ENCODE measurements at regions not wholly inside any gene's neighbourhood (a gene's known extent, or its start where the extent isn't known, plus 50 kb on each side); places are given as distances from the start of the nearest gene placed in this dataset.
A peak's percentile ranks its signal among the peaks of the same experiment; 100 is the strongest.

DNA sequence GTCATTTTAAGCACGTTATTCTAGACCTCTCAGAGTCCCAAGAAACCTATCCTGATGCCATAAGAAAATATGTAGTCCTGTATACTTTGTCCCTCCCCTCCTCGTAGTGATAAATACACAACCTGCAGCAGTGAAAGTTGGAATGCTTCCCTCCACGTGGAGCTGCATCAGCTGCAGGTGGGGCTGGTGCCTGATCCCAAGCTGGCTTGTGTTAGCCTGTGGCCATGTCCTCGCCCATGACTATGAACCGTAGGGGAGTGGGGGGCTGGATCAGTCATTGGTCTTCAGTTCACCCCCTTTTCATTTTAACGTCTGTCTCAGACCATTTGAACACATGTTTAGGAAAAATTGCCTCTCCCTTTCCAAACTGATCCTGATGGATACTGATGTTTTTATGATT is 171.4 kb upstream of the HABP2 start:
- CTCF ChIA-PET: no interaction called here
- POLR2A ChIA-PET: no interaction called here
- DNase-seq (ENCODE audit: extremely low spot score): no peak
- TF ChIP-seq CTCF (IDR thresholded peaks at IDR 0.05; ENCODE audit: control extremely low read depth, extremely low read depth, low read depth, missing control alignments): no peak

GRCh38 chr10:113381981-113382509 is 170.8 kb upstream of the HABP2 start:
- CTCF ChIA-PET: no interaction called here
- POLR2A ChIA-PET: no interaction called here
- TF ChIP-seq CTCF (IDR thresholded peaks at IDR 0.05; ENCODE audit: control extremely low read depth, extremely low read depth, low read depth, missing control alignments): no peak
- no peak for DNase-seq (ENCODE audit: extremely low spot score)

DNA sequence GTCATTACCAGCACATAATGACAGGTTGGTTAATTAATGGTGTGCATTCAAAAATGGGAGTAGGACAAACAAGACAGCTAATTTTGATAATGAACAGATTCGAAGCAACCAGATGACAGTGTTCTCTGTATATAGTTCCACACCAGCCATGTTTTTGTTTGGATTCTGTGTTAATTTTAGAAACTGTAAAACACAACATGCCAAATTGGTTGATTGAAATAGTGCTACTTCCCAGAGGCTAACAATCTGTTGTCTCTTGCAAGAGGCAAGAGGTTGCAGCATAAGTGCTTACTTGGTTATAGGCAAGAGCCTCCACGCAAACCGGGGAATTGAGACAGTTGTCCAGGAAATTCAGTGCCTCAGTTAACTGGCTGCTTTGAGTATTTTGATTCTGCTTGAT is 170.2 kb upstream of the HABP2 start:
- ChIA-PET POLR2A (no interaction called here), CTCF (interaction anchor here (1.1 kb wide), 1 partner anchor 912 kb away, joined by 3 read pairs; no protein-coding TSS in a partner anchor)
- no peak for TF ChIP-seq CTCF (IDR thresholded peaks at IDR 0.05; ENCODE audit: control extremely low read depth, extremely low read depth, low read depth, missing control alignments)
- DNase-seq (ENCODE audit: extremely low spot score): no peak

- DNase-seq (ENCODE audit: extremely low spot score): no peak
- TF ChIP-seq CTCF (IDR thresholded peaks at IDR 0.05; ENCODE audit: control extremely low read depth, extremely low read depth, low read depth, missing control alignments): no peak
- POLR2A ChIA-PET: no interaction called here
- CTCF ChIA-PET: interaction anchor here (1.1 to 2.7 kb wide), 4 partner anchors 8 to 662 kb away, joined by 3 to 15 read pairs (median 3); no protein-coding TSS in a partner anchor
These were observed 168.7 kb upstream of the HABP2 start for GRCh38 chr10:113384181-113384580.

DNA sequence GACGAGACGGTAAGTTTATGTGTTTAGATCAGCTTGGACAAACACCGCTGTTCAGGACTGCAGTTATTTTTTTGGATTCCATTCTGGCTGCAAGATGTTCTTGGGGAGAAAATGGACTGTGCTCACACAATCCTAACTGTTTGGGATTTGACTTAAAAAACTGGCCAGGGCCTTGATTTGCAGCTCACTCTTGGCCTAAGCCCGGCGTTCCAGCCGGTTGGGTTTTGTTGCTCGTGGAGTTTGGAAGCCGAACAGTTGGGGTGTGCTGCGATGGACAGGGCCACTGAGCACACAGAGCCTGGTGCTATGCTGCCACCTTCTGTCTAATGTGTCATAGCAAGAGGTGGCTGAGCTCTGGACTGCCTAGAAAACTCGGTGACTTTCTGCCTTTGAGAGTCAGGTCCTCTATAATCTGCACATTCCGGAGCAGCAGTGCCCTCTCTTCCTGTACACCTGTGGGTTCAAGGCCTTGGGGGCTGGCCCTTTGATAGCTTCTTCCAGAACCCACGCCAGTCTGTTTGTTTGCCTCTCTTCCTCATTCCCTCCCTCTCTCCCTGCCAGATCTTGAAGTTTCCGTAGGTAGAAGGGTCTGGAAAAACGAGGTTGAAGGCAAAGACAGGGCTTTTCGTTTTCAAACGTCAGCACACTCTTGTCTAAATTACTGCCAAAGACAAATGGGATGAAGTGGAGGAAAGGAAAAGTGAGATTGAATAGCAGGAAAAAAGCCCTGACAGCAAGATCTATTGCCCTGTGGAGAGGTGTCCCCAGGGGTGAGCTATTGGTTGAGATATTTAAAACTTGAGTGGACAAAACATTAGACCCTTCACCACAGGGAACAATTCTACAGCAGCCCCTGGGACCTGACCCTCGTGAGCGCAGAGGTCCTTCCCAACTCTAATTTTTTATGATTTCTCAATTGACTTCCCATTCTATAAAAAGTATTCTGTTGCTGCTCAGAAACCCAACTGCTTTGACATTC is 167.5 kb upstream of the HABP2 start:
- ChIA-PET POLR2A (no interaction called here), CTCF (interaction anchor here (0.6 to 2.7 kb wide), 18 partner anchors 9 to 913 kb away, joined by 3 to 15 read pairs (median 3); no protein-coding TSS in a partner anchor)
- DNase-seq (ENCODE audit: extremely low spot score): peak; percentile 53
- peak; percentile 67 for TF ChIP-seq CTCF (IDR thresholded peaks at IDR 0.05; ENCODE audit: control extremely low read depth, extremely low read depth, low read depth, missing control alignments)

DNA sequence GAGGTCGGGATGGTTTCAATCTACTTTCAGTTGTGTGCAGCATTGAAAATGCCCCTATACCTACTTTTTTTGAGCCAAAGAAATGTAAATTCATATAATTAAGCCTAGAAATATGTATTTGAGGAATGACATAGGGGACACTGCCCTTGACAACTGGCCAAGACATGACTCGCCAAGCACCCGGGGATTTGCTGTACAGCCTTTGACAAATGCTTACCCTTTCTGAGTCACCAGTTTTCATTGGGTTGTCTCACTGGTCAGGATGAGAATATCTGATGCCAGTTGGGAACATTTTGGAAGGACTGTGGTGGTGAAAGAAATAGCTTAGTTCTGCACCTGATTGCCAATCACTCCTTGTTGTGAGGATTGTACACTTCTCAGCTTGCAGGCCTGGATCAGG is 166.8 kb upstream of the HABP2 start:
- CTCF ChIA-PET: interaction anchor here (0.9 to 2.7 kb wide), 10 partner anchors 8 to 910 kb away, joined by 3 to 15 read pairs (median 4); no protein-coding TSS in a partner anchor
- TF ChIP-seq CTCF (IDR thresholded peaks at IDR 0.05; ENCODE audit: control extremely low read depth, extremely low read depth, low read depth, missing control alignments): no peak
- POLR2A ChIA-PET: no interaction called here
- no peak for DNase-seq (ENCODE audit: extremely low spot score)
